Astrocyte (in vitro differentiated cells and primary cell): ENCODE measurements at regions not wholly inside any gene's neighbourhood (a gene's known extent, or its start where the extent isn't known, plus 50 kb on each side); places are given as distances from the start of the nearest gene placed in this dataset.
"Not testable (repeated sequence)": the region's sequence is repeated elsewhere in the genome, so short reads cannot be mapped to it uniquely, and the experiment has no call there.

Source experiments
- CTCF ChIP-seq: IDR thresholded peaks from 2 replicates; pipeline ENCODE4 v1.5.1; 2011; ENCODE audit warnings: low read depth, mild to moderate bottlenecking, inconsistent platforms, low read length, moderate library complexity; ENCODE audit not compliant: insufficient read depth
- EZH2 ChIP-seq: IDR thresholded peaks from 2 replicates; pipeline ENCODE4 v1.6.1; 2012; ENCODE audit warnings: mild to moderate bottlenecking, low read length, inconsistent platforms; ENCODE audit not compliant: insufficient read depth

DNA sequence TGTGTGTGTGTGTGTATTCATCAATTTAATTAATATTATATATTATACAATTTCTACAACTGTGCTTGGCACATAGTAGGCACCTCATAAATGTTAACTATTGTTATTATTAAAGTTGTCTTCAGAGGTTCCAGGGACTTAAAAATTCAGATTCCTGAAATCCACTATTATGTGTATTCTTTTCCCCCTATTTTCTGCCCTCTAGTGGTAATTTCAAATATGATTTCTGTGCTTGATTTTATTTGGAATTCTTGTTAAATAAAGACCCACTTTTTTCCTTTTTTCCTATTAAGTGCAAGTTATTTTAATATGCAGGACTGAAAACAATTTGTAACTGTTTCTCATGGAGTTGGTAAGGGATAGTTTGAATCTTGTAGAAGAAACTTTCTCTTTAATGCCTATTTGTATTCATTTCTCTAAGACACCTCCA, 72.0 kb upstream of the EMB start:
- TF ChIP-seq CTCF: peak; percentile 10
- not testable (repeated sequence) for TF ChIP-seq EZH2
